Tibial nerve (tissue), 4 donors: ENCODE measurements at regions not wholly inside any gene's neighbourhood (a gene's known extent, or its start where the extent isn't known, plus 50 kb on each side); places are given as distances from the start of the nearest gene placed in this dataset.

Experiments used
- EP300 ChIP-seq, 2 donors: sonication (generic); formaldehyde crosslinking; IDR thresholded peaks; one replicate each; pipeline ENCODE4 v1.6.1; 2017; ENCODE audit warnings: antibody characterized with exemption in 2 of 2, mild to moderate bottlenecking in 1 of 2
- POLR2A ChIP-seq, 2 donors: fragments of 450-650 bp; IDR thresholded peaks; one replicate each; pipeline ENCODE4 v1.6.1; 2017; ENCODE audit warnings: antibody characterized with exemption in 2 of 2, mild to moderate bottlenecking in 2 of 2, moderate library complexity in 2 of 2
- TF ChIP-seq, protein P1 (sequence below), 5 experiments: fragments of 200-600 bp in 3 of 5; fragments of 450-650 bp in 2 of 5; sonication (generic) in 3 of 5; IDR thresholded peaks; one replicate each; pipeline ENCODE4 v1.5.1; 2016 to 2019; ENCODE audit warnings: antibody characterized with exemption in 5 of 5, mild to moderate bottlenecking in 3 of 5, moderate library complexity in 2 of 5

DNA sequence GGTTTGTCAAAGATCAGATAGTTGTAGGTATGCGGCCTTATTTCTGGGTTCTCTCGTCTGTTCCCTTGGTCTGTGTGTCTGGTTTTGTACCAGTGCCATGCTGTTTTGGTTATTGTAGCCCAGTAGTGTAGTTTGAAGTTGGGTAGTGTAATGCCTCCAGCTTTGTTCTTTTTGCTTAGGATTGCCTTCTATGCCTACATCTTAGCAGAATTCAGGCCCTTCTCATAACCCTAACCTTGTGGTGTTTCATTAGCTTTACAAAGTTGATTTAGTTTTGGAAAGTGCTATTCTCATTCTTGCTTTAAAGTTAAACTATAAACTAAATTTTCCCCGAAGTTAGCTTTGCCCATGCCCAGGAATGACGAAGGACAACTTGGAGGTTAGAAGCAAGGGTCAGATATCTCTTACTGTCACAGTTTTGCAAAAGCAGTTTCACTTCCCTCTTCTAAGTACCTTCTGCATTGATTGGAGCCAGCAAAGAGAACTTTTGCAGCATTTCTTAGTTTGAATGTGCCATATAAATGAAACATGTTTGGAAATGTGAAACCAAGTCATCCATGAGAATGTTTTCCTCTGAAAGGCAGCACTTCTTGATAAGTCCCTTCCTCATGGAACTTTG, 274.3 kb upstream of the DMRT1 start:
- TF ChIP-seq, protein P1, sequence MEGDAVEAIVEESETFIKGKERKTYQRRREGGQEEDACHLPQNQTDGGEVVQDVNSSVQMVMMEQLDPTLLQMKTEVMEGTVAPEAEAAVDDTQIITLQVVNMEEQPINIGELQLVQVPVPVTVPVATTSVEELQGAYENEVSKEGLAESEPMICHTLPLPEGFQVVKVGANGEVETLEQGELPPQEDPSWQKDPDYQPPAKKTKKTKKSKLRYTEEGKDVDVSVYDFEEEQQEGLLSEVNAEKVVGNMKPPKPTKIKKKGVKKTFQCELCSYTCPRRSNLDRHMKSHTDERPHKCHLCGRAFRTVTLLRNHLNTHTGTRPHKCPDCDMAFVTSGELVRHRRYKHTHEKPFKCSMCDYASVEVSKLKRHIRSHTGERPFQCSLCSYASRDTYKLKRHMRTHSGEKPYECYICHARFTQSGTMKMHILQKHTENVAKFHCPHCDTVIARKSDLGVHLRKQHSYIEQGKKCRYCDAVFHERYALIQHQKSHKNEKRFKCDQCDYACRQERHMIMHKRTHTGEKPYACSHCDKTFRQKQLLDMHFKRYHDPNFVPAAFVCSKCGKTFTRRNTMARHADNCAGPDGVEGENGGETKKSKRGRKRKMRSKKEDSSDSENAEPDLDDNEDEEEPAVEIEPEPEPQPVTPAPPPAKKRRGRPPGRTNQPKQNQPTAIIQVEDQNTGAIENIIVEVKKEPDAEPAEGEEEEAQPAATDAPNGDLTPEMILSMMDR (IDR thresholded peaks at IDR 0.05), result no peak
- no peak for TF ChIP-seq EP300 (IDR thresholded peaks at IDR 0.05)
- no peak for TF ChIP-seq POLR2A (IDR thresholded peaks at IDR 0.05)
